ENCODE measurements at regions not wholly inside any gene's neighbourhood (a gene's known extent, or its start where the extent isn't known, plus 50 kb on each side); places are given as distances from the start of the nearest gene placed in this dataset.

DNA sequence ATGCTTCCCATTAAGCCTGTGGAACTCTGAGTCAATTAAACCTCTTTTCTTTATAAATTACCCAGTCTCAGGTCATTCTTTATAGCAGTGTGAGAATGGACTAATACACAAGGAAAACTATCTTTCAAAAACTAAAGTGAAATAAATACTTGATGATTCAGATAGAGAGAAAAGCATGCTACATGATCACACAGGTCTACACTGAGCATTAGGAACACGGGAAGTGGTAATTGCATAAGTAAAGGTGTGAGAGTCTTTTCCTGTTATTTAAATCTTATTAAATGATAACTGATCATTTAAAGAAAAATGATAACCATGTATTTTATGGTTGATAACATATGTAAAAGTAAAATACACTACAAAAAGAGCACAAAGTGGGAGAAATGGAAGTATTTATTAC lies 812.0 kb upstream of the RAB6C start (continued):
- TF ChIP-seq ZNF407 (CRISPR knock-in tag; IDR thresholded peaks at IDR 0.05; ENCODE audit: not compliant biosample characterization): no peak
- no peak for TF ChIP-seq NBN (conservative IDR thresholded peaks at IDR 0.05)
- TF ChIP-seq, protein P1, sequence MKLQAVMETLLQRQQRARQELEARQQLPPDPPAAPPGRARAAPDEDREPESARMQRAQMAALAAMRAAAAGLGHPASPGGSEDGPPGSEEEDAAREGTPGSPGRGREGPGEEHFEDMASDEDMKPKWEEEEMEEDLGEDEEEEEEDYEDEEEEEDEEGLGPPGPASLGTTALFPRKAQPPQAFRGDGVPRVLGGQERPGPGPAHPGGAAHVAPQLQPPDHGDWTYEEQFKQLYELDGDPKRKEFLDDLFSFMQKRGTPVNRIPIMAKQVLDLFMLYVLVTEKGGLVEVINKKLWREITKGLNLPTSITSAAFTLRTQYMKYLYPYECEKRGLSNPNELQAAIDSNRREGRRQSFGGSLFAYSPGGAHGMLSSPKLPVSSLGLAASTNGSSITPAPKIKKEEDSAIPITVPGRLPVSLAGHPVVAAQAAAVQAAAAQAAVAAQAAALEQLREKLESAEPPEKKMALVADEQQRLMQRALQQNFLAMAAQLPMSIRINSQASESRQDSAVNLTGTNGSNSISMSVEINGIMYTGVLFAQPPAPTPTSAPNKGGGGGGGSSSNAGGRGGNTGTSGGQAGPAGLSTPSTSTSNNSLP (IDR thresholded peaks at IDR 0.05; ENCODE audit: low read depth, low read length): no peak
- no peak for TF ChIP-seq THAP8 (CRISPR knock-in tag; IDR thresholded peaks at IDR 0.05; ENCODE audit: borderline replicate concordance)
- TF ChIP-seq, protein P2, sequence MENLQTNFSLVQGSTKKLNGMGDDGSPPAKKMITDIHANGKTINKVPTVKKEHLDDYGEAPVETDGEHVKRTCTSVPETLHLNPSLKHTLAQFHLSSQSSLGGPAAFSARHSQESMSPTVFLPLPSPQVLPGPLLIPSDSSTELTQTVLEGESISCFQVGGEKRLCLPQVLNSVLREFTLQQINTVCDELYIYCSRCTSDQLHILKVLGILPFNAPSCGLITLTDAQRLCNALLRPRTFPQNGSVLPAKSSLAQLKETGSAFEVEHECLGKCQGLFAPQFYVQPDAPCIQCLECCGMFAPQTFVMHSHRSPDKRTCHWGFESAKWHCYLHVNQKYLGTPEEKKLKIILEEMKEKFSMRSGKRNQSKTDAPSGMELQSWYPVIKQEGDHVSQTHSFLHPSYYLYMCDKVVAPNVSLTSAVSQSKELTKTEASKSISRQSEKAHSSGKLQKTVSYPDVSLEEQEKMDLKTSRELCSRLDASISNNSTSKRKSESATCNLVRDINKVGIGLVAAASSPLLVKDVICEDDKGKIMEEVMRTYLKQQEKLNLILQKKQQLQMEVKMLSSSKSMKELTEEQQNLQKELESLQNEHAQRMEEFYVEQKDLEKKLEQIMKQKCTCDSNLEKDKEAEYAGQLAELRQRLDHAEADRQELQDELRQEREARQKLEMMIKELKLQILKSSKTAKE (CRISPR knock-in tag; IDR thresholded peaks at IDR 0.05; ENCODE audit: borderline replicate concordance): no peak
